H1 (cell line): ENCODE measurements at regions not wholly inside any gene's neighbourhood (a gene's known extent, or its start where the extent isn't known, plus 50 kb on each side); places are given as distances from the start of the nearest gene placed in this dataset.

Experiments used
- CREB1 ChIP-seq: IDR thresholded peaks from 2 replicates; pipeline ENCODE4 v1.6.1; 2012; ENCODE audit warnings: inconsistent platforms
- EP300 ChIP-seq, 2 experiments: IDR thresholded peaks; 1 replicate in 1 of 2; 2 replicates in 1 of 2; pipeline ENCODE4 v1.6.1; 2011 to 2012; ENCODE audit warnings: low read depth in 2 of 2, low read length in 2 of 2, mild to moderate bottlenecking in 2 of 2, borderline replicate concordance in 1 of 2, inconsistent platforms in 1 of 2, moderate library complexity in 1 of 2
- EZH2 ChIP-seq: fragments of 200-600 bp; sonication (generic); IDR thresholded peaks from 2 replicates; pipeline ENCODE4 v1.7.1; 2012; ENCODE audit warnings: low read depth, mild to moderate bottlenecking, moderate library complexity, low read length, inconsistent platforms; ENCODE audit not compliant: severe bottlenecking
- HDAC2 ChIP-seq, 2 experiments: fragments of 300-600 bp in 1 of 2; sonication (generic) in 1 of 2; IDR thresholded peaks; 2 replicates each; pipeline ENCODE4 v1.6.1; 2011 to 2012; ENCODE audit warnings: low read depth in 2 of 2, low read length in 2 of 2, mild to moderate bottlenecking in 2 of 2, moderate library complexity in 2 of 2, borderline replicate concordance in 1 of 2, inconsistent platforms in 1 of 2
- HDAC6 ChIP-seq: IDR thresholded peaks from one replicate; pipeline ENCODE4 v1.7.1; 2012; ENCODE audit warnings: low read depth, mild to moderate bottlenecking, inconsistent platforms, low read length, moderate library complexity
- JUND ChIP-seq: IDR thresholded peaks from 2 replicates; pipeline ENCODE4 v1.6.1; 2011; ENCODE audit warnings: mild to moderate bottlenecking, improper control_type of control experiment, low read length
- TAF7 ChIP-seq: optimal IDR thresholded peaks from 2 replicates; pipeline ENCODE3; 2011; ENCODE audit warnings: low read depth, mild to moderate bottlenecking, inconsistent platforms, low read length, moderate library complexity, borderline replicate concordance
- TF ChIP-seq, protein P1 (sequence below): fragments of 300-600 bp; sonication (generic); IDR thresholded peaks from 2 replicates; pipeline ENCODE4 v1.7.1; 2012; ENCODE audit warnings: low read length, moderate library complexity, mild to moderate bottlenecking, inconsistent platforms; ENCODE audit not compliant: insufficient replicate concordance
- TF ChIP-seq, protein P2 (sequence below): IDR thresholded peaks from 2 replicates; pipeline ENCODE4 v1.6.1; 2012; ENCODE audit warnings: low read length, inconsistent platforms

DNA sequence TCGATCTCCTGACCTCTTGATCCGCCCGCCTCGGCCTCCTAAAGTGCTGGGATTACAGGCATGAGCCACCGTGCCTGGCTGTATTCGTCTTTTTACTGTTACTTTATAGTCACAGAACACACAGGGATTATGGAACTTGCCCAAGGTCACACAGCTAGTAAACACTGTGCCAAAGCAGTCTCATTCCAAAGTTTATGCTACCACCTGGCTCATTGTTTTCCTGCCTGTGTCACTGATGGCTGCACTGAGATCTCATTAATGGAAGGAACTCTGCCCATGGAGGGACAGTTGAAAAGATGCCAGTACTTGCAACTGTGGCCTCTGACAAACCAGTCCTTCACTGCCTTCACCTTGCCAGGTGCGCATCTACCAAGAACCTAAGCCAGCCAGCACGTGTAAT, 517.7 kb downstream of the BCOR start (continued):
- TF ChIP-seq, protein P1, sequence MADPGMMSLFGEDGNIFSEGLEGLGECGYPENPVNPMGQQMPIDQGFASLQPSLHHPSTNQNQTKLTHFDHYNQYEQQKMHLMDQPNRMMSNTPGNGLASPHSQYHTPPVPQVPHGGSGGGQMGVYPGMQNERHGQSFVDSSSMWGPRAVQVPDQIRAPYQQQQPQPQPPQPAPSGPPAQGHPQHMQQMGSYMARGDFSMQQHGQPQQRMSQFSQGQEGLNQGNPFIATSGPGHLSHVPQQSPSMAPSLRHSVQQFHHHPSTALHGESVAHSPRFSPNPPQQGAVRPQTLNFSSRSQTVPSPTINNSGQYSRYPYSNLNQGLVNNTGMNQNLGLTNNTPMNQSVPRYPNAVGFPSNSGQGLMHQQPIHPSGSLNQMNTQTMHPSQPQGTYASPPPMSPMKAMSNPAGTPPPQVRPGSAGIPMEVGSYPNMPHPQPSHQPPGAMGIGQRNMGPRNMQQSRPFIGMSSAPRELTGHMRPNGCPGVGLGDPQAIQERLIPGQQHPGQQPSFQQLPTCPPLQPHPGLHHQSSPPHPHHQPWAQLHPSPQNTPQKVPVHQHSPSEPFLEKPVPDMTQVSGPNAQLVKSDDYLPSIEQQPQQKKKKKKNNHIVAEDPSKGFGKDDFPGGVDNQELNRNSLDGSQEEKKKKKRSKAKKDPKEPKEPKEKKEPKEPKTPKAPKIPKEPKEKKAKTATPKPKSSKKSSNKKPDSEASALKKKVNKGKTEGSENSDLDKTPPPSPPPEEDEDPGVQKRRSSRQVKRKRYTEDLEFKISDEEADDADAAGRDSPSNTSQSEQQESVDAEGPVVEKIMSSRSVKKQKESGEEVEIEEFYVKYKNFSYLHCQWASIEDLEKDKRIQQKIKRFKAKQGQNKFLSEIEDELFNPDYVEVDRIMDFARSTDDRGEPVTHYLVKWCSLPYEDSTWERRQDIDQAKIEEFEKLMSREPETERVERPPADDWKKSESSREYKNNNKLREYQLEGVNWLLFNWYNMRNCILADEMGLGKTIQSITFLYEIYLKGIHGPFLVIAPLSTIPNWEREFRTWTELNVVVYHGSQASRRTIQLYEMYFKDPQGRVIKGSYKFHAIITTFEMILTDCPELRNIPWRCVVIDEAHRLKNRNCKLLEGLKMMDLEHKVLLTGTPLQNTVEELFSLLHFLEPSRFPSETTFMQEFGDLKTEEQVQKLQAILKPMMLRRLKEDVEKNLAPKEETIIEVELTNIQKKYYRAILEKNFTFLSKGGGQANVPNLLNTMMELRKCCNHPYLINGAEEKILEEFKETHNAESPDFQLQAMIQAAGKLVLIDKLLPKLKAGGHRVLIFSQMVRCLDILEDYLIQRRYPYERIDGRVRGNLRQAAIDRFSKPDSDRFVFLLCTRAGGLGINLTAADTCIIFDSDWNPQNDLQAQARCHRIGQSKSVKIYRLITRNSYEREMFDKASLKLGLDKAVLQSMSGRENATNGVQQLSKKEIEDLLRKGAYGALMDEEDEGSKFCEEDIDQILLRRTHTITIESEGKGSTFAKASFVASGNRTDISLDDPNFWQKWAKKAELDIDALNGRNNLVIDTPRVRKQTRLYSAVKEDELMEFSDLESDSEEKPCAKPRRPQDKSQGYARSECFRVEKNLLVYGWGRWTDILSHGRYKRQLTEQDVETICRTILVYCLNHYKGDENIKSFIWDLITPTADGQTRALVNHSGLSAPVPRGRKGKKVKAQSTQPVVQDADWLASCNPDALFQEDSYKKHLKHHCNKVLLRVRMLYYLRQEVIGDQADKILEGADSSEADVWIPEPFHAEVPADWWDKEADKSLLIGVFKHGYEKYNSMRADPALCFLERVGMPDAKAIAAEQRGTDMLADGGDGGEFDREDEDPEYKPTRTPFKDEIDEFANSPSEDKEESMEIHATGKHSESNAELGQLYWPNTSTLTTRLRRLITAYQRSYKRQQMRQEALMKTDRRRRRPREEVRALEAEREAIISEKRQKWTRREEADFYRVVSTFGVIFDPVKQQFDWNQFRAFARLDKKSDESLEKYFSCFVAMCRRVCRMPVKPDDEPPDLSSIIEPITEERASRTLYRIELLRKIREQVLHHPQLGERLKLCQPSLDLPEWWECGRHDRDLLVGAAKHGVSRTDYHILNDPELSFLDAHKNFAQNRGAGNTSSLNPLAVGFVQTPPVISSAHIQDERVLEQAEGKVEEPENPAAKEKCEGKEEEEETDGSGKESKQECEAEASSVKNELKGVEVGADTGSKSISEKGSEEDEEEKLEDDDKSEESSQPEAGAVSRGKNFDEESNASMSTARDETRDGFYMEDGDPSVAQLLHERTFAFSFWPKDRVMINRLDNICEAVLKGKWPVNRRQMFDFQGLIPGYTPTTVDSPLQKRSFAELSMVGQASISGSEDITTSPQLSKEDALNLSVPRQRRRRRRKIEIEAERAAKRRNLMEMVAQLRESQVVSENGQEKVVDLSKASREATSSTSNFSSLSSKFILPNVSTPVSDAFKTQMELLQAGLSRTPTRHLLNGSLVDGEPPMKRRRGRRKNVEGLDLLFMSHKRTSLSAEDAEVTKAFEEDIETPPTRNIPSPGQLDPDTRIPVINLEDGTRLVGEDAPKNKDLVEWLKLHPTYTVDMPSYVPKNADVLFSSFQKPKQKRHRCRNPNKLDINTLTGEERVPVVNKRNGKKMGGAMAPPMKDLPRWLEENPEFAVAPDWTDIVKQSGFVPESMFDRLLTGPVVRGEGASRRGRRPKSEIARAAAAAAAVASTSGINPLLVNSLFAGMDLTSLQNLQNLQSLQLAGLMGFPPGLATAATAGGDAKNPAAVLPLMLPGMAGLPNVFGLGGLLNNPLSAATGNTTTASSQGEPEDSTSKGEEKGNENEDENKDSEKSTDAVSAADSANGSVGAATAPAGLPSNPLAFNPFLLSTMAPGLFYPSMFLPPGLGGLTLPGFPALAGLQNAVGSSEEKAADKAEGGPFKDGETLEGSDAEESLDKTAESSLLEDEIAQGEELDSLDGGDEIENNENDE: no peak
- no peak for TF ChIP-seq HDAC2 (IDR thresholded peaks at IDR 0.05; ENCODE audit: borderline replicate concordance in 1 of 2, low read depth in 2 of 2, low read length in 2 of 2)
- TF ChIP-seq EP300 (IDR thresholded peaks at IDR 0.05; ENCODE audit: borderline replicate concordance in 1 of 2, low read depth in 2 of 2, low read length in 2 of 2): no peak
- TF ChIP-seq EZH2: no peak
- TF ChIP-seq CREB1: no peak
- no peak for TF ChIP-seq JUND
- TF ChIP-seq TAF7: no peak
- no peak for TF ChIP-seq HDAC6
- TF ChIP-seq, protein P2, sequence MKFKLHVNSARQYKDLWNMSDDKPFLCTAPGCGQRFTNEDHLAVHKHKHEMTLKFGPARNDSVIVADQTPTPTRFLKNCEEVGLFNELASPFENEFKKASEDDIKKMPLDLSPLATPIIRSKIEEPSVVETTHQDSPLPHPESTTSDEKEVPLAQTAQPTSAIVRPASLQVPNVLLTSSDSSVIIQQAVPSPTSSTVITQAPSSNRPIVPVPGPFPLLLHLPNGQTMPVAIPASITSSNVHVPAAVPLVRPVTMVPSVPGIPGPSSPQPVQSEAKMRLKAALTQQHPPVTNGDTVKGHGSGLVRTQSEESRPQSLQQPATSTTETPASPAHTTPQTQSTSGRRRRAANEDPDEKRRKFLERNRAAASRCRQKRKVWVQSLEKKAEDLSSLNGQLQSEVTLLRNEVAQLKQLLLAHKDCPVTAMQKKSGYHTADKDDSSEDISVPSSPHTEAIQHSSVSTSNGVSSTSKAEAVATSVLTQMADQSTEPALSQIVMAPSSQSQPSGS: no peak
- TF ChIP-seq, all 59 proteins: peak for 0
